Epithelial cell of esophagus (primary cell): ENCODE measurements at regions not wholly inside any gene's neighbourhood (a gene's known extent, or its start where the extent isn't known, plus 50 kb on each side); places are given as distances from the start of the nearest gene placed in this dataset.

Source experiments
- DNase-seq: peaks from one replicate; pipeline ENCODE4 v3.0.0; 2010; ENCODE audit warnings: low read depth
- H3K4me3 ChIP-seq: 2 replicates; pipeline ENCODE4 v1.5.1; 2011; ENCODE audit warnings: mild to moderate bottlenecking, low read length, control low read depth
- CTCF ChIP-seq: IDR thresholded peaks from 2 replicates; pipeline ENCODE4 v1.5.1; 2011; ENCODE audit warnings: low read depth, mild to moderate bottlenecking, low read length, control low read depth, inconsistent platforms; ENCODE audit not compliant: insufficient read depth; ENCODE audit errors: missing control alignments

- no peak overlapping the region for H3K4me3 ChIP-seq
- no peak for DNase-seq
- TF ChIP-seq CTCF, result no peak
Measured at GRCh38 chr2:217410681-217410960, 550.8 kb upstream of the TNP1 start.

- DNase-seq, result no peak
- TF ChIP-seq CTCF, result no peak
- no peak overlapping the region for H3K4me3 ChIP-seq
Measured at GRCh38 chr2:217409949-217410680, 550.3 kb upstream of the TNP1 start.

GRCh38 chr2:217407362-217407761 is 547.5 kb upstream of the TNP1 start:
- DNase-seq, result peak; percentile 38
- H3K4me3 ChIP-seq, result no peak overlapping the region
- TF ChIP-seq CTCF, result no peak

- no peak for DNase-seq
- TF ChIP-seq CTCF, result no peak
- H3K4me3 ChIP-seq, result no peak overlapping the region
Measured at GRCh38 chr2:217404236-217404760, 544.4 kb upstream of the TNP1 start.

- TF ChIP-seq CTCF, result no peak
Measured at GRCh38 chr2:217402761-217403383, 543.0 kb upstream of the TNP1 start.

GRCh38 chr2:217402144-217402543 is 542.3 kb upstream of the TNP1 start:
- no peak overlapping the region for H3K4me3 ChIP-seq
- no peak for DNase-seq
- no peak for TF ChIP-seq CTCF

More at GRCh38 chr2:217402761-217403383, 543.0 kb upstream of the TNP1 start:
- no peak overlapping the region for H3K4me3 ChIP-seq
- DNase-seq, result peak; percentile 92

- no peak for TF ChIP-seq CTCF
- DNase-seq, result no peak
- no peak overlapping the region for H3K4me3 ChIP-seq
Measured at GRCh38 chr2:217399291-217399690, 539.4 kb upstream of the TNP1 start.
